D721Med (cell line): ENCODE measurements at regions not wholly inside any gene's neighbourhood (a gene's known extent, or its start where the extent isn't known, plus 50 kb on each side); places are given as distances from the start of the nearest gene placed in this dataset.

Experiments
- DNase-seq: peaks from one replicate; pipeline ENCODE4 v3.0.0; 2011; ENCODE audit warnings: low spot score; ENCODE audit not compliant: insufficient read length
- FAIRE-seq: peaks from 2 replicates; lab custom pipeline; 2011; peaks lifted over from hg19 to GRCh38; lab: Jason Lieb, UNC
- TF ChIP-seq, protein P1 (sequence below): IDR thresholded peaks from 2 replicates; pipeline ENCODE4 v1.5.1; 2012; ENCODE audit warnings: mild to moderate bottlenecking, control low read depth; ENCODE audit not compliant: insufficient read depth; ENCODE audit errors: missing control alignments

GRCh38 chr12:84624601-84625000, 288.0 kb downstream of the SLC6A15 start:
- DNase-seq (no peak), FAIRE-seq (no peak)
- TF ChIP-seq, protein P1, sequence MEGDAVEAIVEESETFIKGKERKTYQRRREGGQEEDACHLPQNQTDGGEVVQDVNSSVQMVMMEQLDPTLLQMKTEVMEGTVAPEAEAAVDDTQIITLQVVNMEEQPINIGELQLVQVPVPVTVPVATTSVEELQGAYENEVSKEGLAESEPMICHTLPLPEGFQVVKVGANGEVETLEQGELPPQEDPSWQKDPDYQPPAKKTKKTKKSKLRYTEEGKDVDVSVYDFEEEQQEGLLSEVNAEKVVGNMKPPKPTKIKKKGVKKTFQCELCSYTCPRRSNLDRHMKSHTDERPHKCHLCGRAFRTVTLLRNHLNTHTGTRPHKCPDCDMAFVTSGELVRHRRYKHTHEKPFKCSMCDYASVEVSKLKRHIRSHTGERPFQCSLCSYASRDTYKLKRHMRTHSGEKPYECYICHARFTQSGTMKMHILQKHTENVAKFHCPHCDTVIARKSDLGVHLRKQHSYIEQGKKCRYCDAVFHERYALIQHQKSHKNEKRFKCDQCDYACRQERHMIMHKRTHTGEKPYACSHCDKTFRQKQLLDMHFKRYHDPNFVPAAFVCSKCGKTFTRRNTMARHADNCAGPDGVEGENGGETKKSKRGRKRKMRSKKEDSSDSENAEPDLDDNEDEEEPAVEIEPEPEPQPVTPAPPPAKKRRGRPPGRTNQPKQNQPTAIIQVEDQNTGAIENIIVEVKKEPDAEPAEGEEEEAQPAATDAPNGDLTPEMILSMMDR = no peak

GRCh38 chr12:84619053-84619571, 293.5 kb downstream of the SLC6A15 start:
- TF ChIP-seq, protein P1 = peak; percentile 15
- FAIRE-seq (no peak), DNase-seq (no peak)

DNA sequence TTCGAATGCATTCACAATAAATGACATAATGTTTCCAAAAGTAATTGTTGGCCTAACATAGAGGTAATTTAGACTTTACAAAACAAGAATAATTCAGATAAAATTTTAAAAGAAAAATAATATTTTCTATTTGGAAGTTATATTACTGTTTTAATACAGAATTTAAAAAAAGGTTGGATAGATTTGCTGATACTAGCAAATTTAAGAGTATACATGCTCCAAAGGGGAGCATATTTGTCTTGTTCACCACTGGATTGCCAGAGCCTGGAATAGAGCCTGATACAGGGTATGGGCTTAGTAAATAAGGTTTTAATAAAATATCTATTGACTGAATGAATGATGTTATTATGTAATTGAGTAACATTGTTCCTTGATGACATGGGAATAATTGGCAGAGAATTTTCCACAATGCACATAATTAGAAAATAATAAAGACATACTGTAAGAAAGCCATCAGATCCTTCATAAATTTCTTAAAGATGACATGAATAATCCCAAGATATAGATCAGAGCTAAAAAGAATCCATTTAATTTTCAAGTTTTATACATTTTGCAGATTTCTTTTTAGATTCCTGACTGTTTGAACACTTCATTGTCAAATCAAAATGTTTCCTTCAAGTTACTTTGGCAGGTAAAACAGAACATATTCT, 305.3 kb downstream of the SLC6A15 start:
- TF ChIP-seq, protein P1 = no peak
- FAIRE-seq (no peak), DNase-seq (no peak)

- no peak for DNase-seq
- no peak for FAIRE-seq
- TF ChIP-seq, protein P1 = no peak
These were observed 306.6 kb downstream of the SLC6A15 start for GRCh38 chr12:84605983-84606382.

DNA sequence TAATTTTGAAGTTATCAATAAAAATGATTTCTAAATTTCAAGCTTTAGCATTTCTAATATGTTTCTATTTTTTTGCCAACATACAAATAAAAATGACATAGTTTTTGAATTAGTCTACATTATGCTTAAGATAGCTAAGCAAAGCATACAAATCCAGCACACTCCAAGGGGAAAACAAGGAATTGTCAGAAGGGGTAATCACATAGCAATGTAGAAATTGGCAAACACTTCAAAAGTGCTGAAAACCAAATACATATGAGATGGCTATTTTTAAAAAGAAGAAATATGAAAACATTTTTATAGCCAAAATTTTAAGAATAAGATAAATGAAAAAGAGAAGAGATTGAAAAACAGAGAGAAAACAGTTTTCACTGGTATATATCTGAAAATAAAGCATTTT, 308.0 kb downstream of the SLC6A15 start:
- TF ChIP-seq, protein P1 = no peak
- DNase-seq (no peak), FAIRE-seq (no peak)

GRCh38 chr12:84603484-84604248, 308.9 kb downstream of the SLC6A15 start:
- FAIRE-seq (no peak), DNase-seq (no peak)
- TF ChIP-seq, protein P1 = no peak
